ENCODE measurements at regions not wholly inside any gene's neighbourhood (a gene's known extent, or its start where the extent isn't known, plus 50 kb on each side); places are given as distances from the start of the nearest gene placed in this dataset.

- no TSS peak for BruUV-seq (replicated peaks)
- ATAC-seq (no peak), DNase-seq (ENCODE audit: low read depth, low spot score) (no peak)
- no peaks in the 10 kb centered on the region for H3K27me3 ChIP-seq (ENCODE audit: control insufficient read depth, insufficient read depth, low read length)
- TF ChIP-seq REST (IDR thresholded peaks at IDR 0.05; ENCODE audit: insufficient read depth in 1 of 2, low read depth in 2 of 2, low read length in 1 of 2) (no peak), POLR2AphosphoS5 (IDR thresholded peaks at IDR 0.05; ENCODE audit: low read depth, low read length) (no peak), TCF7L2 (IDR thresholded peaks at IDR 0.05; ENCODE audit: low read depth, low read length) (no peak), CTCF (IDR thresholded peaks at IDR 0.05) (no peak), SIN3A (IDR thresholded peaks at IDR 0.05; ENCODE audit: borderline replicate concordance, insufficient read depth, low read depth, low read length) (no peak)
- H3K4me1 ChIP-seq (ENCODE audit: control insufficient read depth, insufficient read depth, low read length) = no peaks in the 10 kb centered on the region; the same call in 1 of the 2 replicates
- H3K36me3 ChIP-seq (ENCODE audit: control insufficient read depth, insufficient read depth, low read length) = no peaks in the 10 kb centered on the region
- intact Hi-C loops (cut with micrococcal nuclease; ENCODE audit: unreplicated experiment) (no loop called here), in situ Hi-C loops (cut with HindIII; ENCODE audit: low pct_unique_long_range_greater_than_20kb, low sequenced_read_pairs) (no loop called here)
- ChIA-PET CTCF (no interaction called here), POLR2A (no interaction called here)
- H3K27ac ChIP-seq (ENCODE audit: low read length) = peak overlapping the region; percentile 57; the same call in 1 of the 2 replicates
- H3K9me3 ChIP-seq (ENCODE audit: control insufficient read depth, insufficient read depth, low read depth, low read length) = peaks cover 13% of the 10 kb centered on the region; the same call in 1 of the 2 replicates
- H3K4me3 ChIP-seq (ENCODE audit: low read depth in 2 of 2, low read length in 2 of 2) = no peak overlapping the region
Measured at GRCh38 chr10:4736183-4736582, 89.8 kb upstream of the AKR1E2 start.

- ChIA-PET POLR2A (no interaction called here), CTCF (no interaction called here)
- H3K27me3 ChIP-seq (ENCODE audit: control insufficient read depth, insufficient read depth, low read length) = no peaks in the 10 kb centered on the region
- in situ Hi-C loops (cut with HindIII; ENCODE audit: low pct_unique_long_range_greater_than_20kb, low sequenced_read_pairs) = no loop called here
- no TSS peak for BruUV-seq (replicated peaks)
- H3K36me3 ChIP-seq (ENCODE audit: control insufficient read depth, insufficient read depth, low read length) = no peaks in the 10 kb centered on the region
- no peak for DNase-seq (ENCODE audit: low read depth, low spot score)
- ATAC-seq = no peak
- TF ChIP-seq POLR2AphosphoS5 (IDR thresholded peaks at IDR 0.05; ENCODE audit: low read depth, low read length) (no peak), SIN3A (IDR thresholded peaks at IDR 0.05; ENCODE audit: borderline replicate concordance, insufficient read depth, low read depth, low read length) (no peak), REST (IDR thresholded peaks at IDR 0.05; ENCODE audit: insufficient read depth in 1 of 2, low read depth in 2 of 2, low read length in 1 of 2) (no peak), TCF7L2 (IDR thresholded peaks at IDR 0.05; ENCODE audit: low read depth, low read length) (no peak), CTCF (IDR thresholded peaks at IDR 0.05) (no peak)
- peak overlapping the region; percentile 29; the same call in 1 of the 2 replicates for H3K27ac ChIP-seq (ENCODE audit: low read length)
- peaks cover 23% of the 10 kb centered on the region; the same call in 1 of the 2 replicates for H3K9me3 ChIP-seq (ENCODE audit: control insufficient read depth, insufficient read depth, low read depth, low read length)
- intact Hi-C loops (cut with micrococcal nuclease; ENCODE audit: unreplicated experiment) = no loop called here
- no peak overlapping the region for H3K4me3 ChIP-seq (ENCODE audit: low read depth in 2 of 2, low read length in 2 of 2)
- no peaks in the 10 kb centered on the region; the same call in 1 of the 2 replicates for H3K4me1 ChIP-seq (ENCODE audit: control insufficient read depth, insufficient read depth, low read length)
Measured at GRCh38 chr10:4733843-4734224, 92.2 kb upstream of the AKR1E2 start.

All from Panc1 (cell line).